GM23338 (cell line): ENCODE measurements at regions not wholly inside any gene's neighbourhood (a gene's known extent, or its start where the extent isn't known, plus 50 kb on each side); places are given as distances from the start of the nearest gene placed in this dataset.

ENCODE experiments used
- ATAC-seq: fragments of 200-7000 bp; cut with Tn5 transposase; 3 replicates; pipeline ENCODE4 v1.9.1; 2020
- DNase-seq: peaks from one replicate; pipeline ENCODE4 v3.0.0-alpha.2; 2015; ENCODE audit warnings: low spot score
- H2AFZ ChIP-seq: fragments of 200-600 bp; sonication (generic); 2 replicates; pipeline ENCODE4 v1.8.0; 2016; ENCODE audit warnings: antibody characterized with exemption, mild to moderate bottlenecking, moderate library complexity
- H3F3A ChIP-seq: fragments of 200-600 bp; sonication (generic); replicated peaks from 2 replicates; pipeline ENCODE4 v1.8.0; 2017; ENCODE audit warnings: antibody characterized with exemption, mixed run types, low read depth
- H3K27ac ChIP-seq: fragments of 200-600 bp; sonication (generic); 2 replicates; pipeline ENCODE4 v1.6.1; 2016; ENCODE audit warnings: low read depth
- H3K27me3 ChIP-seq: fragments of 200-600 bp; sonication (generic); 2 replicates; pipeline ENCODE4 v1.8.0; 2016; ENCODE audit warnings: mild to moderate bottlenecking, mixed run types, moderate library complexity; ENCODE audit not compliant: insufficient read depth
- H3K36me3 ChIP-seq: fragments of 200-600 bp; sonication (generic); 2 replicates; pipeline ENCODE4 v1.8.0; 2016; ENCODE audit warnings: mild to moderate bottlenecking; ENCODE audit not compliant: insufficient read depth
- H3K4me1 ChIP-seq: fragments of 200-600 bp; sonication (generic); 2 replicates; pipeline ENCODE4 v1.8.0; 2016; ENCODE audit warnings: mild to moderate bottlenecking, moderate library complexity; ENCODE audit not compliant: insufficient read depth
- H3K4me2 ChIP-seq: fragments of 200-600 bp; sonication (generic); 2 replicates; pipeline ENCODE4 v1.7.1; 2017; ENCODE audit warnings: mixed run types
- H3K4me3 ChIP-seq: fragments of 200-600 bp; sonication (generic); 2 replicates; pipeline ENCODE4 v1.6.1; 2016; ENCODE audit warnings: mixed run types
- H3K79me2 ChIP-seq: fragments of 200-600 bp; sonication (generic); replicated peaks from 2 replicates; pipeline ENCODE4 v1.8.0; 2017; ENCODE audit warnings: mild to moderate bottlenecking; ENCODE audit not compliant: insufficient read depth
- H3K9me2 ChIP-seq: fragments of 200-600 bp; sonication (generic); 2 replicates; pipeline ENCODE4 v1.8.0; 2017; ENCODE audit not compliant: insufficient read depth
- H4K20me1 ChIP-seq: fragments of 200-600 bp; sonication (generic); replicated peaks from 2 replicates; pipeline ENCODE4 v1.8.0; 2017; ENCODE audit warnings: mild to moderate bottlenecking; ENCODE audit not compliant: insufficient read depth
- H3K27ac Mint-ChIP-seq: 2 replicates; pipeline ENCODE4 v1.8.0; 2020; ENCODE audit warnings: inconsistent platforms, mild to moderate bottlenecking, moderate library complexity, mixed read lengths
- H3K27me3 Mint-ChIP-seq: 3 replicates; pipeline ENCODE4 v1.8.0; 2022; ENCODE audit warnings: low read depth, mild to moderate bottlenecking, moderate library complexity, mixed read lengths, inconsistent platforms; ENCODE audit not compliant: insufficient read depth, poor library complexity
- H3K36me3 Mint-ChIP-seq: 3 replicates; pipeline ENCODE4 v1.8.0; 2021; ENCODE audit warnings: low read depth, mild to moderate bottlenecking, inconsistent platforms, moderate library complexity, mixed read lengths
- H3K4me1 Mint-ChIP-seq: 3 replicates; pipeline ENCODE4 v1.8.0; 2020; ENCODE audit warnings: mild to moderate bottlenecking, inconsistent platforms, mixed read lengths
- H3K4me3 Mint-ChIP-seq: 3 replicates; pipeline ENCODE4 v1.8.0; 2021; ENCODE audit warnings: moderate library complexity, mild to moderate bottlenecking, inconsistent platforms, mixed read lengths
- H3K9me3 Mint-ChIP-seq: 3 replicates; pipeline ENCODE4 v1.8.0; 2020; ENCODE audit warnings: moderate library complexity, mild to moderate bottlenecking, inconsistent platforms, mixed read lengths
- CREB1 ChIP-seq: fragments of 250-450 bp; sonication (Bioruptor Pico); IDR thresholded peaks from 2 replicates; pipeline ENCODE4 v1.5.0; 2020; ENCODE audit warnings: low read depth, mild to moderate bottlenecking, moderate library complexity
- ETS1 ChIP-seq: IDR thresholded peaks from 2 replicates; pipeline ENCODE4 v1.6.1; 2016; ENCODE audit warnings: antibody characterized with exemption
- EZH2 ChIP-seq: fragments of 200-600 bp; sonication (generic); IDR thresholded peaks from one replicate; pipeline ENCODE4 v1.8.0; 2017; ENCODE audit warnings: antibody characterized with exemption, mild to moderate bottlenecking, low read depth; ENCODE audit not compliant: unreplicated experiment
- EZH2phosphoT487 ChIP-seq: fragments of 200-600 bp; sonication (generic); IDR thresholded peaks from one replicate; pipeline ENCODE4 v1.8.1; 2018; ENCODE audit warnings: antibody characterized with exemption; ENCODE audit not compliant: unreplicated experiment
- NANOG ChIP-seq: IDR thresholded peaks from 2 replicates; pipeline ENCODE4 v1.6.1; 2016; ENCODE audit warnings: antibody characterized with exemption, borderline replicate concordance
- POLR2AphosphoS5 ChIP-seq: IDR thresholded peaks from 2 replicates; pipeline ENCODE4 v1.6.1; 2016; ENCODE audit warnings: antibody characterized with exemption, low read depth
- REST ChIP-seq: IDR thresholded peaks from one replicate; pipeline ENCODE4 v1.6.1; 2018; ENCODE audit warnings: antibody characterized with exemption; ENCODE audit not compliant: unreplicated experiment
- STAT1 ChIP-seq: IDR thresholded peaks from one replicate; pipeline ENCODE4 v1.6.1; 2016; ENCODE audit warnings: antibody characterized with exemption; ENCODE audit not compliant: unreplicated experiment
- ZNF114 ChIP-seq: fragments of 250-450 bp; sonication (Bioruptor Pico); IDR thresholded peaks from 2 replicates; pipeline ENCODE4 v1.5.0; 2020; ENCODE audit warnings: mild to moderate bottlenecking, moderate library complexity
- ZNF331 ChIP-seq: fragments of 250-450 bp; sonication (Bioruptor Pico); IDR thresholded peaks from 2 replicates; pipeline ENCODE4 v1.5.0; 2020; ENCODE audit warnings: low read depth, mild to moderate bottlenecking, moderate library complexity
- ZNF462 ChIP-seq: fragments of 250-450 bp; sonication (Bioruptor Pico); IDR thresholded peaks from 2 replicates; pipeline ENCODE4 v1.5.0; 2020; ENCODE audit warnings: mild to moderate bottlenecking, moderate library complexity

- TF ChIP-seq ZNF462 (CRISPR knock-in tag): no peak
- no peak for DNase-seq
- no peaks in the 10 kb centered on the region for H3K4me1 ChIP-seq
- no peak overlapping the region for H3K4me2 ChIP-seq
- Mint-ChIP-seq H3K9me3 (peaks cover 2% of the 10 kb centered on the region; the same call in 1 of the 3 replicates), H3K27me3 (no peaks in the 10 kb centered on the region), H3K4me1 (no peaks in the 10 kb centered on the region), H3K4me3 (no peak overlapping the region), H3K27ac (no peak overlapping the region), H3K36me3 (no peaks in the 10 kb centered on the region)
- 0 out of 2 replicates have a peak, but pooled peaks cover 5% of the 10 kb centered on the region for H3K9me2 ChIP-seq
- H3K79me2 ChIP-seq: no peaks in the 10 kb centered on the region
- H3K4me3 ChIP-seq: no peak overlapping the region
- H4K20me1 ChIP-seq: no peaks in the 10 kb centered on the region
- H3K27ac ChIP-seq: no peak overlapping the region
- no peak overlapping the region for H2AFZ ChIP-seq
- no peaks in the 10 kb centered on the region for H3K36me3 ChIP-seq
- H3K27me3 ChIP-seq: no peaks in the 10 kb centered on the region
- ATAC-seq: no peak
- no peaks in the 10 kb centered on the region for H3F3A ChIP-seq
These were observed 174.7 kb downstream of the SHOX2 start for GRCh38 chr3:157931517-157931916.

- no peak overlapping the region for H3K27ac Mint-ChIP-seq
- no peaks in the 10 kb centered on the region for H3K27me3 ChIP-seq
- H4K20me1 ChIP-seq: no peaks in the 10 kb centered on the region
- no peaks in the 10 kb centered on the region for H3F3A ChIP-seq
- peaks cover 11% of the 10 kb centered on the region; the same call in 1 of the 2 replicates for H3K9me2 ChIP-seq
- no peak overlapping the region for H3K4me2 ChIP-seq
- ATAC-seq (no peak), DNase-seq (no peak)
- no peaks in the 10 kb centered on the region for H3K79me2 ChIP-seq
- peaks cover 4% of the 10 kb centered on the region; the same call in 1 of the 3 replicates for H3K9me3 Mint-ChIP-seq
- no peaks in the 10 kb centered on the region for H3K4me1 Mint-ChIP-seq
- no peaks in the 10 kb centered on the region for H3K4me1 ChIP-seq
- no peak overlapping the region for H3K27ac ChIP-seq
- H3K36me3 ChIP-seq: no peaks in the 10 kb centered on the region
- H2AFZ ChIP-seq: no peak overlapping the region
- H3K36me3 Mint-ChIP-seq: no peaks in the 10 kb centered on the region
- no peak overlapping the region for H3K4me3 ChIP-seq
- H3K4me3 Mint-ChIP-seq: no peak overlapping the region
- H3K27me3 Mint-ChIP-seq: no peaks in the 10 kb centered on the region
- TF ChIP-seq EZH2 (no peak), ZNF331 (CRISPR knock-in tag) (no peak), ZNF114 (CRISPR knock-in tag) (no peak), POLR2AphosphoS5 (no peak), STAT1 (no peak), EZH2phosphoT487 (no peak), CREB1 (CRISPR knock-in tag) (no peak), NANOG (no peak), ETS1 (no peak), REST (no peak)
These were observed 176.0 kb downstream of the SHOX2 start for GRCh38 chr3:157930000-157930780.
